Caki2 (cell line): ENCODE measurements at regions not wholly inside any gene's neighbourhood (a gene's known extent, or its start where the extent isn't known, plus 50 kb on each side); places are given as distances from the start of the nearest gene placed in this dataset.
"Not testable (repeated sequence)": the region's sequence is repeated elsewhere in the genome, so short reads cannot be mapped to it uniquely, and the experiment has no call there.

Experiments
- DNase-seq: peaks from one replicate; pipeline ENCODE4 v3.0.0-alpha.2; 2015; ENCODE audit warnings: low read depth
- in situ Hi-C: cut with HindIII; loops from 2 replicates; pipeline ENCODE4 v1.10.0; 2016; ENCODE audit warnings: low sequenced_read_pairs, low pct_unique_long_range_greater_than_20kb, mixed read lengths

DNA sequence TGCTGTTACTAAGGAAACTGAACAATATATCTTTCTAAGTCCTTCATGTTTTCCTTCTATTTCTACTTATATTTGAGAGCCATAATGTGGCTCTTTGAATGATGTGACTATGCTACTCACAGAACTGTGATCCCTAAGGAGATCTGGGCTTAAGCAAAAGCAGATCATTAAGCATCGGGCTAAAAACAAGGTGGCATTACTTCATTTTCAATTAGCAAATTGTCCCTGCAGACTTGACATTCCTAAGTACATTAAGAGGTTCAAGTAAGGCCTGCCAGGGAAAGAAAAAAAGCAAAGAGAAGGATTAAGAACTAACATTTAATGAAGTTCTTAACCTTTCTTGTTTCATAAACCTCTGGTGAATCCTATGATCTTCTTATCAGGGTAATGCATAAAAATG lies 447.6 kb downstream of the PDGFC start:
- DNase-seq = no peak
- in situ Hi-C loops = no loop called here

GRCh38 chr4:156523492-156523891 lies 448.1 kb downstream of the PDGFC start:
- no peak for DNase-seq
- in situ Hi-C loops = no loop called here

- DNase-seq = no peak
- in situ Hi-C loops = no loop called here
Observed at GRCh38 chr4:156521631-156522030, 450.0 kb downstream of the PDGFC start.

- in situ Hi-C loops = no loop called here
- no peak for DNase-seq
Observed at GRCh38 chr4:156517956-156518355, 453.6 kb downstream of the PDGFC start.

DNA sequence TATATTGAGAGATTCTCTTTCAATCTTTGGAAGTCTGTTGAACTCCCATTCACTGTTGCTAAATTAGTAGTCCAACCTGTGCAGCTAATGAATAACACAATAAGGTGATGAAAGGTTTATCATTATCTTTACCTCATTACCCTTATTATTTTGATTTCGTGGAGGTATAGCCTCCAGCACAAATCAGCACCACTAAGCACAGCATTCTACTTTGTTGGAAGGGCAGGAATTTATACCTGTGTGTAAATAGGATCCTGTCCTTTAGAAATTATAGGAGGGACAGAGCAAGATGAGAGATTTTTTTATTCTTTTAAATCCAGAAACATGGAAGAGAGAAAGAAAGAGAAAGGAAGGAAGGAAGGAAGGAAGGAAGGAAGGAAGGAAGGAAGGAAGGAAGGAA lies 454.1 kb downstream of the PDGFC start:
- no peak for DNase-seq
- in situ Hi-C loops = no loop called here

DNA sequence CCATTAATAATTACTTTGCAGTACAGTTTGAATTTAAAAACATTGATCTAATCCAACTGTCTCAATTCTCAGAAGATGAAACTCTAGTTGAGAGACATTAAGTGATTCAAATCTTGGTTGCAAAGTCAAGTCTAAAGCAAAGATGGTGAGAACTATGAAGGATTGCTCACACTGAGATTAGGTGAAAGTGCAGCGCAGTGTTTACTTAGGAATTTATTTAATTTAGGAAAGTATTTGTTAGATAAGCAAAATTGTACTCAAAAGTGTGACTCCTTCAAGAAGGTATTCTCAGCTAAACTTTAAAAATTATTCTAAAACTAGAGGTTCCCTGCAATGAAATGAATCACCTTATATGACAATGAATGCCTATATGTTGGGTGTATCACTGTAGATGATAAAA lies 454.9 kb downstream of the PDGFC start:
- in situ Hi-C loops = no loop called here
- no peak for DNase-seq

GRCh38 chr4:156515295-156515694 lies 456.3 kb downstream of the PDGFC start:
- in situ Hi-C loops = no loop called here
- no peak for DNase-seq

DNA sequence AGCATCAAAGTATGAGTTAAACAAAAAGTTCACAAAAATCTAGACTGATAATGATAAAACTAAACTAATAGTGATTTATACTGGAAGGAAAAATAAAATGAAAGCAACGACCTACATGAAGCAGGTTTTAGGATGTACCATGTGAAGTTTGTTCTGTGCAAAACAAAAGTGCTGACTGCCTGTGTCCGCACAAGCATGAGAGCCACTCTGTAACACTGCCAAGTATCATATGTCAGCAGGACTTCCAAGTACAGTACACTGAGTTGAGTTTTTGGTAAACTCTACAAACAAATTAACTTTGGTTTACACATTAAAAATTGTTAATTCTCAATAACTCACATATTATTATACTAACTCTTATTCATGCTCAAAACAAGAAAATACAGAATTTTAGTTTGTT lies 459.0 kb downstream of the PDGFC start:
- in situ Hi-C loops = no loop called here
- no peak for DNase-seq

DNA sequence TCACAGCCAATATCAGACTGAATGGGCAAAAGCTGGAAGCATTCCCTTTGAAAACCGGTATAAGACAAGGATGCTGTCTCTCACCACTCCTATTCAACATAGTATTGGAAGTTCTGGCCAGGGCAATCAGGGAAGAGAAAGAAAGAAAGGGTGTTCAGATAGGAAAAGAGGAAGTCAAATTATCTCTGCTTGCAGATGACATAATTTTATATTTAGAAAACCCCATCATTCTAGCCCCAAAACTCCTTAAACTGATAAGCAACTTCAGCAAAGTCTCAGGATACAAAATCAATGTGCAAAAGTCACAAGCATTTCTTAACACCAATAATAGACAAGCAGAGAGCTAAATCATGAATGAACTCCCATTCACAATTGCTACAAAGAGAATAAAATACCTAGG lies 461.7 kb downstream of the PDGFC start:
- DNase-seq, in situ Hi-C loops: not testable (repeated sequence)

DNA sequence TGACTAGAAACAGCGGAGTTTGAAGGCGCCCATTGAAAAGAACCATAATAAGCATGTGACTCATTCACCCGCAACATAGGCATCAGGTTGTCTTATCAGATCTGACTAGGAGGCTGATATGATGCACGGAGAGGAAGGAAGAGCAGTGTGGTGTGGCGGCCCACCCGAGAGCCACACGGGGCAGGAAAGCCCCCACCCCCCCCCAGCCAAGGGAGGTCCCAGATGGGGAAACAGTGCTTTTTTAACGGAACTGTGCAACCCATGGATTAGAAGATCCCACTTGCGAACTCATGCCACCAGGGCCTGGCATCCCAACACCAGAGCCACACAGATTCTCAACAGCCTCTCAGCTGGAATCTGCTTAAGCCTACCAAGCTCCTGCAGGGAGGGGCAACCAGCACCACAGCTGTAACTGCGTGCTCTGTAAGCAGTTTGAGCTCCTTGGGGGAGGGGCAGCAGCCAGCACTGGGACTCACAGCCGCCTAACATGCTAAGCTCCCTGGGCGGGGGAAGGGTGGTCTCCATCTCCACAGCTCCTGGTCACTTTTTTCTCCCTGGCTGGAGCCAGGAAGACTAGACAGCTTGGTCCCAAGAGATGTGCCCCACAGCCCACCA lies 466.2 kb downstream of the PDGFC start:
- in situ Hi-C loops = no loop called here
- no peak for DNase-seq

GRCh38 chr4:156503119-156503518 lies 468.5 kb downstream of the PDGFC start:
- in situ Hi-C loops = no loop called here
- DNase-seq = no peak

DNA sequence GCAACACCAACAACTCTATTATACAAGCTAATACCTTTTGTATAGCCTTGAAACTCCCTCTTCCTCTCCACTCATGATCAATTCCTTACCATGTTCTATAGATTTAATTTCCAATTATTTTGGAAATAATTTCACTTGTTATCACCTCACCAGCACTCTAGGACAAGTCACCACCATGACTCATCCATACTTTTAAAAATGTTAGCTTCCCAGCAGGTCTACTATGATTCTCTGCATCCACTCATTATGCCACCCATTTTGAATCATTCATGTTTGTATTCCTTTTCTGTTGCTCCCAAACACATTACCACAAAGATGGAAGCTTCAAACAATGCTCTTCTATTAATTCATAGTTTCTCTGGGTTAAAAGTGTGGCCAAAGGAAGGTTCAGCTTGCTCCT lies 469.6 kb downstream of the PDGFC start:
- in situ Hi-C loops = no loop called here
- no peak for DNase-seq

DNA sequence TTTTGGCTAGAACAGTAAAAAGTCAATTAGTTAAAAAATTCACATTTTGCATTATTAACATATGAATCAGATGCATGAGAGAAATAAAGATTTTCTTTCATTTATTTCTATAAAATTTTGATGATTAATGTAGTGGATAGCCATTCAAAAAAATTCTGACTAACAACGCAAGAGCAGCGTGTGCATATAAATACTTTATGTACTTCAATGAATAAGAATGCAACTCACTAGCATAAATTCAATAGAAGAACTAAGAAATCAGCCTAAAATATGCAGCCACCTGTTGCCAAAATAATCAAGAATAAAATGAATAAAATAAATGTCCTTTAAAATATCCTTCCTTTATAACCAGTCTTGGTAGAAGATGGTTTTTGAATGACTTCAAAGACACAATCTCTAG lies 471.9 kb downstream of the PDGFC start:
- no peak for DNase-seq
- in situ Hi-C loops = no loop called here

- in situ Hi-C loops = no loop called here
- DNase-seq = no peak
Observed at GRCh38 chr4:156497486-156497885, 474.1 kb downstream of the PDGFC start.

DNA sequence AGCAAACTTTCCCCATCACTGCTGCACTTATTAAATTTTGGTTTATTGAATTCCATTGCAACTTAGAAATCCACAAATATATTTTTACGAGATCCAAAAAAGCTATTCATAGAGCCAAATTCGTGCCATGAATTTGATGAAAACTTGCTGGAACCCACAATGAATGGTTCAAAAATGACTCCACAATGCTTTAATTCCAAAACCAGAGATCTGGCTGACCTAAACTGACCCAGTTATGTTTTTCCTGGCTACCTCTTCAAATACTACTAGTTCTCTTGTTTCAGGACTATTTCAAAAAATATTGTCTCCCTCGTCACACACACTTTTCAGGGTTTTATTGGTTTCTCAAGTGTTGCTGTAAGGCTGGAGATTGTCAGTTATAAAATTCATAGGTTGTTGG lies 474.8 kb downstream of the PDGFC start:
- in situ Hi-C loops = no loop called here
- no peak for DNase-seq

DNA sequence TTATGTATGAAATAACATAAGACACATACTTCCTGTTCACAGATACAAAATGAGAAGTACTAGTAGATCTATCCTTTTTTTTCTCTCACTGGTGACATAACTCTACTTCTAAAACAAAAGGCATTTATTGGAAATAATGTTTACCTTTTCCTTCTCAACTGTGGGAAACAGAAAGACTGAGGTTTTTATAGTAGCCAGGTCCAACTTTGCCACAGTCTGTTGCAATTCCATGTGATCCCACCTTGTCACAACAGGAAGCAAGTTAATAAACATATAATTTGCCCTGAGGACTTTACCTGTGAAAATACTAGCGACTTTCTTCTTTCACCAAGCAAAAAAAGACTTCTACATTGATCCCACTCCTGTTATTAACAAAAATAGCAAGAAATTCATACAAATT lies 475.8 kb downstream of the PDGFC start:
- no peak for DNase-seq

GRCh38 chr4:156495091-156495490 lies 476.5 kb downstream of the PDGFC start:
- in situ Hi-C loops = no loop called here
- DNase-seq = no peak

More for the DNA sequence above, 475.8 kb downstream of the PDGFC start:
- in situ Hi-C loops = no loop called here

- in situ Hi-C loops = no loop called here
- no peak for DNase-seq
Observed at GRCh38 chr4:156493858-156494257, 477.7 kb downstream of the PDGFC start.

GRCh38 chr4:156487107-156487506 lies 484.5 kb downstream of the PDGFC start:
- in situ Hi-C loops = no loop called here
- DNase-seq = no peak

DNA sequence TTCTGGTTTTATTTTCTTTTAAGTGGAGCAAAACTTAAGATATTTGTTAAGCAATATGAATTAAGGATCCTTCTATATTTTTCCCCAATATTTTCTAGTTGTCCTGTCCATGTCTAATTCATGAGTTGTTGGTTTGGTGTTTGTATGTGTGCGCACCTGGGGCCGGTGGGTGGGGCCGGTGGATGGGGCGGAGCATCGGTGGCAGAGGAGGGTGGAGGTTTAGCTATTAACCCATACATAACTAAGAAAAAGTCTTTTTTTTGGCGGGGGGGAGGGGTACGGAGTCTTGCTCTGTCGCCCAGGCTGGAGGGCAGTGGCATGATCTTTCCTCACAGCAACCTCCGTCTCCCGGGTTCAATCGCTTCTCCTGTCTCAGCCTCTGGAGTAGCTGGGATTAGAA lies 489.8 kb downstream of the PDGFC start:
- no peak for DNase-seq
- in situ Hi-C loops = no loop called here

DNA sequence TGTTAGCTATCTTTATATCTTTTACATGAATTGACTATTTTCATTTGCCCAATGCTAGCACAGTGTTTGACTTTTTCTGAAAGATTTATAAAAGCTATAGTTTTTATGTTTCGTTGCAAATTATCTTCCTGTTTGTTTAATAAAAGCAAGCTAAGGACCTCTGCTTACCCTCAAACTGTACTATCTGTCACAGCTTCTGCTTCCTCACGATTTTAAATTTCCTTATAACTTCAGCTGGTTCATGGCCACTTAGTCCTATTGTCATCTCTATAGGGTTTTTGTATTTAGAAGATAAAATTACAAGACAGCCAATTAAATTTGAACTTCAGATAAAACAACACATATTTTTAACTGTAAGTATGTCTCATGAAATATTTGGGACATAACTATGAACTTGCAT lies 494.0 kb downstream of the PDGFC start:
- in situ Hi-C loops = no loop called here
- no peak for DNase-seq
